ENCODE measurements at regions not wholly inside any gene's neighbourhood (a gene's known extent, or its start where the extent isn't known, plus 50 kb on each side); places are given as distances from the start of the nearest gene placed in this dataset.

DNA sequence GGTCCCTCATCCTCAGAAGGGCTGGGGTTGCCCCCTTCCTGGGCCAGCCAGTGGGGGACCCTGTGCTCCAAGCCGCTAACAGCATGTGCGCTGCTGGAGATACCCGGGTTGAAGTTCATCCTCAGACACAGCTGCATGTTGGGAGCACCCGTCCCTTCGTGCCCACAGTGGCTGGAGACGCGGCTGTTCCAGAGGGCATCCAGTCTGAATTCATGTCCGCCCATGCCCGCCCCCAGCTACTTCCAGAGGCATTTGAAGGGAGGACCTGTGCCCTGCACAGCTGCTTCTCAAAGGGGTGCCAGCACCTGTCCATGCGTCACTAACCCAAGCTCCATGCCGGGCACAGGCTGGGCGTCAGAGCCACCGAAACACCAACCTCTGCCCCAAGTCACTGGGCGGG lies 68.1 kb upstream of the ADGRA1 start:
- H3K36me3 ChIP-seq = no peaks in the 10 kb centered on the region
- DNase-seq = no peak
- no peak overlapping the region for H3K4me3 ChIP-seq
- H3K27me3 ChIP-seq = no peaks in the 10 kb centered on the region
- TF ChIP-seq POLR2A (IDR thresholded peaks at IDR 0.05) = no peak
- TF ChIP-seq, protein P1, sequence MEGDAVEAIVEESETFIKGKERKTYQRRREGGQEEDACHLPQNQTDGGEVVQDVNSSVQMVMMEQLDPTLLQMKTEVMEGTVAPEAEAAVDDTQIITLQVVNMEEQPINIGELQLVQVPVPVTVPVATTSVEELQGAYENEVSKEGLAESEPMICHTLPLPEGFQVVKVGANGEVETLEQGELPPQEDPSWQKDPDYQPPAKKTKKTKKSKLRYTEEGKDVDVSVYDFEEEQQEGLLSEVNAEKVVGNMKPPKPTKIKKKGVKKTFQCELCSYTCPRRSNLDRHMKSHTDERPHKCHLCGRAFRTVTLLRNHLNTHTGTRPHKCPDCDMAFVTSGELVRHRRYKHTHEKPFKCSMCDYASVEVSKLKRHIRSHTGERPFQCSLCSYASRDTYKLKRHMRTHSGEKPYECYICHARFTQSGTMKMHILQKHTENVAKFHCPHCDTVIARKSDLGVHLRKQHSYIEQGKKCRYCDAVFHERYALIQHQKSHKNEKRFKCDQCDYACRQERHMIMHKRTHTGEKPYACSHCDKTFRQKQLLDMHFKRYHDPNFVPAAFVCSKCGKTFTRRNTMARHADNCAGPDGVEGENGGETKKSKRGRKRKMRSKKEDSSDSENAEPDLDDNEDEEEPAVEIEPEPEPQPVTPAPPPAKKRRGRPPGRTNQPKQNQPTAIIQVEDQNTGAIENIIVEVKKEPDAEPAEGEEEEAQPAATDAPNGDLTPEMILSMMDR (IDR thresholded peaks at IDR 0.05) = no peak
- TF ChIP-seq EP300 (IDR thresholded peaks at IDR 0.05) = no peak
- intact Hi-C loops (cut with DNase I) = no loop called here
- H3K4me1 ChIP-seq (ENCODE audit: insufficient read depth) = no peaks in the 10 kb centered on the region
- WGBS, 3 donors = 90 to 96% (median 95%) methylated on average over 9 to 14 of the region's 14 CpGs
- no peaks in the 10 kb centered on the region for H3K9me3 ChIP-seq
- H3K27ac ChIP-seq = no peak overlapping the region

DNA sequence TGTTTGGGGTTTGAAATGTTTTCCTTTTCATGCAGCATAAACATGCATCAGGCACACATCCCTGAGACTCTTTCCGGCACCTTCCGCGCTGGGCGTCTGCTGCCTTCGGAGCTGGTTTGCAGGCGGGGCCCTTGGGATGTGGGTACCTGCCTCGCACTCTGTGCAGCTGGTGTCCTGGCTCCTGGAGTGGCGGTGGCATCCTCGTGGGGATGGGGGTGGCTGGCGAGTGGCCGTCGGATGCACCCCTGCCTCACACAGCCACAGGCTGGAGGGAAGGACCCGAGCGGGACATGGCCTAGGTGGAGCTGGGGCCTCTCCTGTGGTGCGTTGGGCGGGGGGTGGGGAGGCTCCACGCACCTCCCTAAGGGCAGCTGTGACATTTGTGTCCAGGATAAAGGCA lies 68.5 kb upstream of the ADGRA1 start:
- Histone ChIP-seq H3K36me3 (no peaks in the 10 kb centered on the region), H3K4me1 (ENCODE audit: insufficient read depth) (no peaks in the 10 kb centered on the region), H3K27me3 (no peaks in the 10 kb centered on the region), H3K9me3 (no peaks in the 10 kb centered on the region), H3K4me3 (no peak overlapping the region), H3K27ac (no peak overlapping the region)
- DNase-seq = no peak
- intact Hi-C loops (cut with DNase I) = no loop called here
- TF ChIP-seq, protein P1 (IDR thresholded peaks at IDR 0.05) = no peak
- TF ChIP-seq EP300 (IDR thresholded peaks at IDR 0.05) (no peak), POLR2A (IDR thresholded peaks at IDR 0.05) (no peak)
- 82 to 87% (median 86%) methylated on average over 14 to 17 of the region's 17 CpGs for WGBS, 3 donors

- 82 to 87% (median 86%) methylated on average over 24 of the region's 24 CpGs for WGBS, 3 donors
- Histone ChIP-seq H3K9me3 (no peaks in the 10 kb centered on the region), H3K36me3 (no peaks in the 10 kb centered on the region), H3K27me3 (no peaks in the 10 kb centered on the region), H3K4me3 (no peak overlapping the region), H3K27ac (no peak overlapping the region), H3K4me1 (ENCODE audit: insufficient read depth) (no peaks in the 10 kb centered on the region)
- DNase-seq = no peak
- TF ChIP-seq, protein P1 (IDR thresholded peaks at IDR 0.05) = no peak
- TF ChIP-seq EP300 (IDR thresholded peaks at IDR 0.05) (no peak), POLR2A (IDR thresholded peaks at IDR 0.05) (no peak)
- intact Hi-C loops (cut with DNase I) = no loop called here
These were observed 69.2 kb upstream of the ADGRA1 start for GRCh38 chr10:133018491-133018890.

- 91 to 93% (median 91%) methylated on average over 16 to 27 of the region's 27 CpGs for WGBS, 3 donors
- H3K9me3 ChIP-seq = no peaks in the 10 kb centered on the region
- H3K27ac ChIP-seq = no peak overlapping the region
- intact Hi-C loops (cut with DNase I) = no loop called here
- H3K4me1 ChIP-seq (ENCODE audit: insufficient read depth) = no peaks in the 10 kb centered on the region
- H3K4me3 ChIP-seq = no peak overlapping the region
- H3K27me3 ChIP-seq = no peaks in the 10 kb centered on the region
- no peaks in the 10 kb centered on the region for H3K36me3 ChIP-seq
- DNase-seq = no peak
- TF ChIP-seq EP300 (IDR thresholded peaks at IDR 0.05) (no peak), POLR2A (IDR thresholded peaks at IDR 0.05) (no peak)
- TF ChIP-seq, protein P1 (IDR thresholded peaks at IDR 0.05) = no peak
These were observed 70.5 kb upstream of the ADGRA1 start for GRCh38 chr10:133017203-133017601.

Data from ovary (tissue), 7 donors.